HEK293T (cell line): ENCODE measurements at regions not wholly inside any gene's neighbourhood (a gene's known extent, or its start where the extent isn't known, plus 50 kb on each side); places are given as distances from the start of the nearest gene placed in this dataset.

Source experiments
- CTCF ChIA-PET: fragments of 350-600 bp; formaldehyde crosslinking; extraction: SDS; loops from one replicate; lab custom pipeline; 2021; ENCODE audit warnings: antibody characterized with exemption, inconsistent platforms; lab: Yijun Ruan, JAX
- POLR2A ChIA-PET: fragments of 350-600 bp; formaldehyde crosslinking; extraction: SDS; loops from one replicate; lab custom pipeline; 2020; ENCODE audit warnings: antibody characterized with exemption, inconsistent platforms; lab: Yijun Ruan, JAX
- DNase-seq: peaks from one replicate; pipeline ENCODE4 v3.0.0; 2012; ENCODE audit warnings: mixed read lengths; ENCODE audit errors: extremely low spot score
- ARNT ChIP-seq: fragments of 450-650 bp; IDR thresholded peaks from 2 replicates; pipeline ENCODE4 v1.6.1; 2017; ENCODE audit warnings: mild to moderate bottlenecking
- CTBP1 ChIP-seq: fragments of 450-650 bp; IDR thresholded peaks from 2 replicates; pipeline ENCODE4 v1.6.1; 2016; ENCODE audit warnings: borderline replicate concordance
- FOXA1 ChIP-seq: fragments of 450-650 bp; IDR thresholded peaks from 2 replicates; pipeline ENCODE4 v1.6.1; 2016; ENCODE audit warnings: mild to moderate bottlenecking
- FOXK2 ChIP-seq: fragments of 450-650 bp; IDR thresholded peaks from 2 replicates; pipeline ENCODE4 v1.6.1; 2016; ENCODE audit warnings: mild to moderate bottlenecking
- L3MBTL2 ChIP-seq: fragments of 450-650 bp; conservative IDR thresholded peaks from 2 replicates; pipeline ENCODE4 v1.6.1; 2016; ENCODE audit warnings: mild to moderate bottlenecking
- SUZ12 ChIP-seq: fragments of 450-650 bp; IDR thresholded peaks from 2 replicates; pipeline ENCODE4 v1.6.1; 2016; ENCODE audit warnings: mild to moderate bottlenecking
- TARDBP ChIP-seq: fragments of 450-650 bp; IDR thresholded peaks from 2 replicates; pipeline ENCODE4 v1.6.1; 2016
- TF ChIP-seq, protein P1 (sequence below): fragments of 450-650 bp; IDR thresholded peaks from 2 replicates; pipeline ENCODE4 v1.6.1; 2016

DNA sequence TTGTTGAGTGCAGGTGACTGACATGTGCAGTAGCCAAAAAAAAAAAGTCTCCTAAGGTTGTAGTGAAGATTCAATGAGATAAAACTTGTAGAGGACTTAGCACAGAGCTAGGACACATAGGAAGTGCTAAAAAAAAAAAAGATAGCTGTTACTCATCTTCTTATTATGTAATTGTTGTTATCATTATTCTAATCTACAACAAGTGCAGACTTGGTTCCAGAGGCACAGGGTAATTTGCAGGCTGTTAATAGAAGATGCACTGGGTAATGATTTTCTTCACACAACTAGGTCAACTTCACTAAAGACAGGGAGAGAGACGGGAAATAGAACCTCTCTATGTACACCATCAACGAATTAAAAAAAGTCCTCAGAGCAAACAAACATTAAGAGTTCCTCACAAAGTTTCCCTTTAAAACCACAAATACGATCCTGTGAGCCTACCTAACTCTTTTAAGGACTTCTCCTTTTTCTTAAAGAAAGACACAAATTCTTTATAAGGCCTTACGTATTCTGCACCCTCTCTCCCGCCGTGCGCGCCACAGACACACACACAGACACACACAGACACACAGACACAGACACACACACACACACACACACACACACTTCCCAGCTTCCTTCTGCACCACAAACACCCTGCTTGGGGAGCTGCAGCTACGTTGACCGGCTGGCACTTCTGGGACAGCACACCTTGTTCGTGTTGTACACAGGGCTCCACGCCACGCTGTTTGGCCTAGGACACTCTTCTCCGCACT, 49.8 kb upstream of the GADD45A start:
- ChIA-PET CTCF (interaction anchor here (0.7 kb wide), 1 partner anchor 35 kb away, joined by 3 read pairs; no protein-coding TSS in a partner anchor), POLR2A (no interaction called here)
- no peak for TF ChIP-seq FOXK2
- no peak for TF ChIP-seq FOXA1
- TF ChIP-seq CTBP1: no peak
- no peak for TF ChIP-seq SUZ12
- no peak for TF ChIP-seq ARNT
- no peak for TF ChIP-seq TARDBP
- no peak for TF ChIP-seq L3MBTL2
- TF ChIP-seq, protein P1, sequence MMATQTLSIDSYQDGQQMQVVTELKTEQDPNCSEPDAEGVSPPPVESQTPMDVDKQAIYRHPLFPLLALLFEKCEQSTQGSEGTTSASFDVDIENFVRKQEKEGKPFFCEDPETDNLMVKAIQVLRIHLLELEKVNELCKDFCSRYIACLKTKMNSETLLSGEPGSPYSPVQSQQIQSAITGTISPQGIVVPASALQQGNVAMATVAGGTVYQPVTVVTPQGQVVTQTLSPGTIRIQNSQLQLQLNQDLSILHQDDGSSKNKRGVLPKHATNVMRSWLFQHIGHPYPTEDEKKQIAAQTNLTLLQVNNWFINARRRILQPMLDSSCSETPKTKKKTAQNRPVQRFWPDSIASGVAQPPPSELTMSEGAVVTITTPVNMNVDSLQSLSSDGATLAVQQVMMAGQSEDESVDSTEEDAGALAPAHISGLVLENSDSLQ: no peak
- DNase-seq: no peak
